ENCODE measurements at regions not wholly inside any gene's neighbourhood (a gene's known extent, or its start where the extent isn't known, plus 50 kb on each side); places are given as distances from the start of the nearest gene placed in this dataset.

DNA sequence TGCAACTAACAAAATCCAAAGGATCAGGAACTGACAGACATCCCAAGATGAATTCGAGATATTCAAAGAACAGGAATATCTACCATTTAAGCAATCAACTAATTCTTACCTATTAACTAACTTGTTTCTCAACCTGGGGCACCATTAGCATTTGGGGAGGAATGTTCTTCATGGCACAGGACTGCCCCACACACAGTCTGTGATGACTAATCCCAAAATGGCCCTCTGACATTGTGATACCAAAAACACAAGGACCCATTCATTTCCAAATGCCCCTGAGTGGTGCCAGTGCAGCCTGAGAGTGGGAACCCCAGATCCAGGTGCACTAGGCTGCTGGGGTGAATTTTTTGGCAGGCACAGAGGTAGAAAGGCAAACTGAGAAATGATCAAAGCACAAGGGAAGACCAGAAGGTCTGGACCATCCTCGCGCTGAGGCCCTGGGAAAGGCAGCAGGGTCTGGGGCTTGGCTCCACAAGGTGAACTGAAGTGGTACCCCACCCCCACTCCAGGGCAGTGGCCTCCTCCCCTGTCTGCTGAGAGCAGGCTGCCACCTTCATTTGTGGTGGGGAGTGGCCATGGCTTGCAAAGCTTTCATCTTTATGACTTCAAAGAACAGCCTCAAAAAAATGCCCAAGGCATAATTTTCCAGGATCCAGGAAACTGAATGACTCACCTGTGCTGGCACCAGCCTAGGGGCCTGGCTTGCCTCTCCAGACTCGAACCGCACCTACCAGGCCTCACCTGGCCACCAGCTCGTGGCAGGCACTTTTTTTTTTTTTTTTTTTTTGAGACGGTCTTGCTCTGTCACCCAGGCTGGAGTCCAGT, 122.4 kb downstream of the BCOR start:
- no peak for DNase-seq

DNA sequence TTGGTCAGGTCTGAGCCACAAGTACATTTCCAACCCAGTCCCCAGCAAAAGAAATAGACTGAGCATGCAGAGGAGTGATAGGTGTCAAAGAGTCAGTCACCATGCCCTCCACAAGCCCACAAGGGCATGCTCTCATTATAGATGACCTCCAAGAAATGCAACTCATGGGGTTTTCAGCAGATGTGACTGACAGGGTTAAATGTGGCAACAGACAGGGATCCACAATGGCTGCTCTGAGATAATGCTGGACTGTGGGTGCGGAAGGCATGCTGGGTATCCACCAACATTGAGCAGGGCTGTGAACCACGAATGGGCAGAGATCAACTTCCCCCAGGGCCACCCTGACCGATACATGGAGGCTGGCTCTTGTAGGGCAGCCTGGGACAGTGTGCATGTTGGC, 115.8 kb downstream of the BCOR start:
- no peak for DNase-seq

DNA sequence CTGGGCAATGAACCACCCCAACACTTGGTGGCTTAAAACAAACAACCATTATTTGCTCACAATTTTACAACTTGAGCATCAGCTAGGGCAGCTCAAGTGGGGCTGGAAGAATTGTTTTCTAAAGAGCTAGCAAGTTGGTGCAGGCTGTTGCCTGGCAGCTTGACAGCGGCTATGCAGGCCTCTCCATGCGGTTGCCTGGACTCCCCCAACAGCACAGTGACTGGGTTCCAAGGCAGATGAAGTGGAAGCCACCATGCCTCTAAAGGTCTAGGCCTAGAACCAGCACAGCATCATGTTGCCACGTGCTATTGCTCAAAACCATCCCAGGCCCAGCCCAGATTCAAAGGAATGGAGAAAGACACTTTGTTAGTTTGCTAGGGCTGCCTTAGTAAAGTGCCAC, 114.8 kb downstream of the BCOR start:
- DNase-seq = no peak

DNA sequence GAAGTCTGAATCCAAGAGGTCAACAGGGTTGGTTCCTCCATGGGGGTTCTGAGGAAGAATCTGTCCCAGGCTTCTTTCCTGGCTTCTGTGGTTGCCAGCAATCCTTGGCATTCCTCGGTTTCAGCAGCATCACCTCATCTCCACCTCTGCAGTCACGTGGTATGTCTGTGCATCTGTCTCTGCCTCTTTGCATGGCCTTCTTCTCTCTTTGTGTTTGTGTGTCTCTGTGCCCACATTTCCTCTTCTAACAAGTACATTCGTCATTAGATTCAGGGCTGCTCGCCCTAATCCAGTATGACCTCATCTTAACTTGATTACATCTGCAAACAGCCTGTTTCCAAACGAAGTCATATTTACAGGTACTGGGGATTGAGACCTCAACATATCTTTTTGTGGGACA, 114.0 kb downstream of the BCOR start:
- peak; percentile 33 for DNase-seq

DNA sequence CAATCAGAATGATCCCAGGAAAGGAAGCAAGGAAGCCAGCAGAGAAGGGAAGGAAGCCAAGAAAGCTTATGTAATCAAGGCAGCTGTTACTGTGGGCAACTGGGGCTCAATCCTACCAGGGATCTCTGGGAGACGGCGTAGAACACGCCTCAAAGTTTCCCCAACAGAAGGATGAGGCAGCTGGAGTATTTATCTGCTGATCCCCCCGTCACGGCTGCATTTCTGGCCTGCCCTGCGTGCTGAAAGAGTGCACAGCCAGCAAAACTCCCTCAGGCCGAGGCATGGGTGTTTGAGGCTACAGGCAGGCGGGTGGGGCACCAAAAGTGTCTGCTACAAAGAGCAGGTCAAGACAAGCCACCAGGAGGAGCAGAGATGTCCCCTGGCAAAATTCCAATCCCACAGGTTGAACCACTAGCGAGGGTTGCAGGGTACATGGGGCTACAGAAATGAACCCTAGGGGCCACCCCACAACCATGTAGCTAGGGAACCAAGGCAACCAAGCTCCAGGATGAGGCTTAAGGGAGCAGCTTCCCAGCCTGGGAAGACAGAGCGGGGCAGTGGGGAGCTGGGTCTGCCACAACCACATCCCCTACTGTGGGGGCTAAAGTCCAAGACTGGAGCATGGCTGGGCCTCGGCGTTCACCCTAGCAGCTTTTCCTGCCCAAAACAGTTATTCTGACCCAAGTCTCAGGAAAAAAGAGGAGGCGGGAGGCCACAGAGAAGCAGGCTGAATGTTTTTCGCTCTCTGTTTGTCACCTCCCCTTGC, 113.4 kb downstream of the BCOR start:
- DNase-seq = peak; percentile 66

DNA sequence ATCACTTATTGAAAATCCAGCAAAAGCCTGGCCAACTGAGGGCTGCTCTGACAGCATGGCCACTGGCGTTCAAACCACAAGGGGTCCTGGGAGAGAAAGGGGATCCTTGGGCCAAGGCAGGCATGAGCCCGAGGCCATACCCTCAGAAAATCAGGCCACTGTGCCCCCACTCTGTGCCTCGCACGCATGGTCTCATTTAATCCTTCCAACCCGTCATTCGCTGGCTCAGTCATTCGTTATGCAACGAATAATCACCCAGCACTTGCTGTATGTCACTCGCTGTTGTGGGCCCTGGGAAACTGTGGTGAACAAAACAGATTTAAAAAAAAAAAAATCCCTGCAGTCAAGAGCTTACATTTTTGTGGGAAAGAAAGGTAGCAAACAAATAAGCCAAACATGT, 112.7 kb downstream of the BCOR start:
- no peak for DNase-seq

DNA sequence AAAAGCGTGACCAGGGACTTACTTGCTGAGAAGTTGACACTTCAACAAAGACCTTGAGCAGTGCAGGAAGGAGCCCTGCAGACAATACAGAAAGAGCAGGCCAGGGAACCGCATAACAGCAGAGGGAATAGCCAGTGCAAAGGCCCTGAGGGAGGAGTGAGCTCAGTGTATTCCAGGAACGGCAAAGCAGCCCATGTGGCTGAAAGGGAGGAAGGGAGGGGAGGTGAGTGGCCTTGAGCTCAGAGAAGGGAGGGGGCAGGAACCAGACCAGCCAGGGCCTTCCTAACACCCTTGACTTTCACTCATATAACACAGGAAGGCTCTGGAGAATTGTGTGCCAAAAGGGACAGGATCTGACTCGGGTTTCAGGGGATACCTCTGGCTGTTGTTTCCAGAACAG, 112.2 kb downstream of the BCOR start:
- no peak for DNase-seq

DNA sequence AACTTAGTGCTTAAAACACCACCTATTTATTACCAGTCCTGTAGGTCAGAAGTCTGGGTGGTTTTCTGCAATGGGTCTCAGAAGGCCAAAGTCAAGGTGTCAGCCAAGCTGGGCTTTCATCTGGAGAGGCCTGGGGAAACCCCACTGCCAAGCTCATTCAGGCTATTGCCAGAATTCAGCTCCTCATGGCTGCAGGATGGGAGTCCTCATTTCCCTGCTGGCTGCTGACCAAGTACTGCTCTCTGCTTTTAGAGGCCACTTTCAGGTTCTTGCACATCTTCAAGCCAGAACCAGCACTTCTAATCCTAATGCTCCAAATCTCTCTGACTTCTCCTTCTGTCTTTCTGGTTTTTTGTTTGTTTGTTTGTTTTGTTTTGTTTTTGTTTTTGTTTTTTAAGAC, 109.3 kb downstream of the BCOR start:
- no peak for DNase-seq

DNA sequence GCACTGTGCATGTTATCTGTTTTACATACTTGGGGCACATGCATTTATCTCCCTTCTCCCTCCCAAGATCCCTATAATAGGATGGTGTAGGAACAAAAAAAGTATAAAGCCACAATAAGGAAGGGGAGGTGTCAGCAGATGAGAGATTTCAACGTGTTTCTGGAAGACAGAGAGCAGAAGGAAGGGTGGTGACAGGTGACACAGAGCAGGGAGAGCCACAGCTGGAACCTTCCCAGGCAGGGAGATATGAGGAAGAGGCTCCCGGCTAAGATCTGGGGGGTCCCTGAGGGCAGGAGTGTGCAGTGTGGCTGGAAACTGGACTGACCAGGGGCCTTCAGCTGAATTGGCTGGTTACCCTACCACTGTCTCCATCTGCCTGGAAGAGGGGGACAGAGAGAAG, 107.4 kb downstream of the BCOR start:
- DNase-seq = no peak

DNA sequence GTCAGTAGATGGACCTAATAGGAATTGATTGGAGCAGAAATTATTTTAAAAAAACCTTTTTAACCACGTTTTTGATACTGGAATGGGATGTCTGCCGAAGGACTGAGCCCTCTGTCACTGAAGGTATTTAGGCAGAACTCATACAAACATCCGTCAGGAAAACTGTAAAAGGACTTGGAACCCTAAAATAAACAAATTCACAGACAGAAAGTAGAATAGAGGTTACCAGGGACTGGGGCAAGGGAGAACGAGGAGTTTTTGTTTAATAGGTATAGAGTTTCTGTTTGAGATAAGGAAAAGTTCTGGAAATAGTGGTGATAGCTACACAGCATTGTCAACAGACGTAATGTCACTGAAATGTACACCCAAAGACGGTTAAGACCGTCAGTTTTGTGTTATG, 105.5 kb downstream of the BCOR start:
- DNase-seq = no peak

DNA sequence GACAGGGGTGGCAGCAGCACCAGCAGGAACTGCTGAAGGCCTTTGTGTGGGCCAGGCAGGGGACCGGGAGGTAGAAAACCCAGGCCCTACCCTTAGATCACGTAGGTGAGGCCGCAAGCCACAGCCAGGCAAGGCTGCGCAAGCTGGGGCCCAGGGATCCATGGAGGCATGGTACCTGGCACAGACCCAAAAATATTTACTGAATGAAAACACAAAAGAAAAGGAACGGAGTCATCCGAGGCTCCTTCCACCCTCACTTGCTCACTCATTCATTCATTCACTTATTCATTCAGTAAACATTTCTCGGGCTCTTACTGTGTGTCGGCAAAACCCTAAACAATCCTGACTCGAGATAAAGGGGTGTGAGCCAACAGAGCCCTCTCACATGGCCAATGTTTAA, 102.3 kb downstream of the BCOR start:
- DNase-seq = no peak

DNA sequence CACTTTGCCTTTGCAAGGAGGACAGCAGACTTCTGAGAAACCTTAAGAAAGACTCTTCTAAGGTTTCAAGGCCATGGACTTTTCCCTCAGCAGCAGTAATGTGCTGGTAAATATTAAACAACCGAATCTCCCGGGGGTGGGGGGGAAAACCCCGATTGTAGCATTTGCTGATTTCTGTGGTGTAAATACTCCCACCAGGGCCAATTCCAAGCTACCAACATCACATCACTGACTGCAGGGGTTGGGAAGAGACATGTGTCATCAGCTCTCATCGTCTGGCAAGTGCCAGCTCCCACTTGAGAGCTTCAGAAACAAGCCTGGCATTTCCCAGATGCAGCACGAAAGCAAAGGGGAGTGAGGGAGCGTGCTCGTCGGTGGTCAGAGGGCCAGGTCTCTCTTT, 101.2 kb downstream of the BCOR start:
- DNase-seq = no peak

DNA sequence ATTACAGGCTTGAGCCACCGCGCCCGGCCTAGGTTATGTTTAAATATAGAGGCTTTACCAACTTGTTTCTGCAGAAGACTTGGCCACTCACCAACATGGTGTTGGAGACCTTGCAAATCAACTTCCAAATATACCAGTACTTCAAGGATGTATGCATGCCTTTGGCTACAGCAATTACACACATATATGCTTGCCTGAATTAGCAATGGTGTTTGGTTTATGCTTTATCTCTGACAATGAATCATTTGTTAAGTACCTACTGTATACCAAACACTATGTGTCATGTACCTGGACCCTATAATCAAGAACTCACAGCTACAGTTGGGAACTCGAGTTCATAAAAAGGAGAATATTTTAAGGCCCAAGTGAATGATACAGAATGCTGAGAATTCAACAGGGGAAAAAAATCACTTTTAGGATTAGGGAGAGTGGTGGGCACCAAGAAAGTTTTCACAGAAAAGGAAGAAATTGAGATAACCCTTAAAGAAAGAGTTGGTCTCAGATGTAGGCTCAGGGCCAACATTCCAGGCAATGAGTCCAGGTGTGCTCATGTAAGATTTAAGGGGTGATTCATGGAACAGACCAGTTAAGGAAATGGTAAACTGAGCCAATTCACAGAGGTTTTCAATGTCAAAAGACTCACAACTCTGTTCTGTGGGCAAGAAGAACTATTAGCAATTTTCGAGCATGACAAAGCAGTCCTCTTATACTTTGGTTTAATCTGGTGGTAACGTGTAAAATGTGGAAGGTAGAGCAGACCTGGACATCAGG, 98.9 kb downstream of the BCOR start:
- DNase-seq = no peak
